Esophagus squamous epithelium (tissue), 5 donors: ENCODE measurements at regions not wholly inside any gene's neighbourhood (a gene's known extent, or its start where the extent isn't known, plus 50 kb on each side); places are given as distances from the start of the nearest gene placed in this dataset.

Experiments used
- DNase-seq: peaks from one replicate; lab custom pipeline; 2025; lab: John Stamatoyannopoulos, UW
- H3K27ac ChIP-seq, 4 donors: fragments of 200-600 bp; sonication (generic); one replicate each; pipeline ENCODE4 v1.5.1; 2016 to 2019; ENCODE audit warnings: mild to moderate bottlenecking in 1 of 4
- H3K27me3 ChIP-seq, 4 donors: fragments of 200-600 bp; sonication (generic); 1 replicate in 3 of 4; 2 replicates in 1 of 4; pipeline versions ENCODE4 v1.5.1 to v1.6.0; 2017 to 2021; ENCODE audit warnings: antibody characterized with exemption in 1 of 4
- H3K36me3 ChIP-seq, 3 donors: fragments of 200-600 bp; sonication (generic); one replicate each; pipeline ENCODE4 v1.5.1; 2016 to 2019
- H3K4me1 ChIP-seq, 3 donors: fragments of 200-600 bp; sonication (generic); one replicate each; pipeline ENCODE4 v1.5.1; 2017 to 2019
- H3K4me3 ChIP-seq, 4 donors: fragments of 200-600 bp; sonication (generic); 1 replicate in 3 of 4; 2 replicates in 1 of 4; pipeline ENCODE4 v1.5.1; 2016 to 2019; ENCODE audit warnings: mild to moderate bottlenecking in 2 of 4, moderate library complexity in 1 of 4
- H3K9me3 ChIP-seq, 3 donors: fragments of 200-600 bp; sonication (generic); one replicate each; pipeline ENCODE4 v1.5.1; 2016 to 2019
- CTCF ChIP-seq, 6 experiments: fragments of 450-650 bp in 4 of 6; fragments of 200-600 bp in 2 of 6; sonication (generic) in 2 of 6; IDR thresholded peaks; one replicate each; pipeline ENCODE4 v1.5.1; 2016 to 2019; ENCODE audit warnings: antibody characterized with exemption in 6 of 6, mild to moderate bottlenecking in 4 of 6, moderate library complexity in 4 of 6
- POLR2A ChIP-seq, 4 donors: fragments of 450-650 bp; IDR thresholded peaks; one replicate each; pipeline ENCODE4 v1.6.1; 2017; ENCODE audit warnings: antibody characterized with exemption in 4 of 4, mild to moderate bottlenecking in 4 of 4, moderate library complexity in 3 of 4
- WGBS, 2 donors: methylation state at CpG; one replicate each; pipeline ENCODE4 v1.1.5; 2018; 5-methylcytosine and 5-hydroxymethylcytosine counted together
- intact Hi-C: fragments of 100-400 bp; cut with DNase I; formaldehyde crosslinking; loops from one replicate; pipeline ENCODE4 v1.15.0; 2022
- donor health status: DM: yes; HTN: yes; CAD: no.

DNA sequence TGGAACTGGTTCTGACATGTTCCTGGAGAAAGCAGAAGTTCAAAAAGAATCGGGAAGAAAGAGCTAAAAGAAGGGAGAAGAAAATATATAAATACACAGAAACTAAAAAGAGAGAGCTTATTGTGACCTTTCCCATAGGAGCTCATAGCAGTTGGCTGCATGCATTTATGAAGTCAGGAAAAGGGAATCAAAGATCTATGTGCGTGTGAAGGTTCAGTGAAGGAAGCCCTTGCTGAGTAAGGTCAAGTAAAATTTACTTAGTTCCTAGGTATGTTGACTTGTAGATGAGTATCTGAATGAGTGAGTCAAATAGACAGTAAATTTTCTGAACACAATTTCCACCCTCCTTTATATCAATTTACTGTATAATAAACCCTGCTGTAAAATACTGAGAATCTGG lies 632.5 kb downstream of the SLCO4C1 start:
- Histone ChIP-seq H3K27me3 (no peaks in the 10 kb centered on the region), H3K9me3 (no peaks in the 10 kb centered on the region), H3K36me3 (no peaks in the 10 kb centered on the region), H3K4me1 (no peaks in the 10 kb centered on the region), H3K4me3 (no peak overlapping the region), H3K27ac (no peak overlapping the region)
- intact Hi-C loops = no loop called here
- 19 to 31% methylated on average over 2 of the region's 2 CpGs for WGBS, 2 donors
- TF ChIP-seq POLR2A (IDR thresholded peaks at IDR 0.05) = no peak
- TF ChIP-seq CTCF (IDR thresholded peaks at IDR 0.05) = no peak
- DNase-seq = no peak

GRCh38 chr5:101662263-101662662 lies 633.8 kb downstream of the SLCO4C1 start:
- Histone ChIP-seq H3K9me3 (no peaks in the 10 kb centered on the region), H3K36me3 (no peaks in the 10 kb centered on the region), H3K4me1 (no peaks in the 10 kb centered on the region), H3K27ac (no peak overlapping the region), H3K27me3 (no peaks in the 10 kb centered on the region), H3K4me3 (no peak overlapping the region)
- TF ChIP-seq POLR2A (IDR thresholded peaks at IDR 0.05) (no peak), CTCF (IDR thresholded peaks at IDR 0.05) (no peak)
- intact Hi-C loops = no loop called here
- no peak for DNase-seq

DNA sequence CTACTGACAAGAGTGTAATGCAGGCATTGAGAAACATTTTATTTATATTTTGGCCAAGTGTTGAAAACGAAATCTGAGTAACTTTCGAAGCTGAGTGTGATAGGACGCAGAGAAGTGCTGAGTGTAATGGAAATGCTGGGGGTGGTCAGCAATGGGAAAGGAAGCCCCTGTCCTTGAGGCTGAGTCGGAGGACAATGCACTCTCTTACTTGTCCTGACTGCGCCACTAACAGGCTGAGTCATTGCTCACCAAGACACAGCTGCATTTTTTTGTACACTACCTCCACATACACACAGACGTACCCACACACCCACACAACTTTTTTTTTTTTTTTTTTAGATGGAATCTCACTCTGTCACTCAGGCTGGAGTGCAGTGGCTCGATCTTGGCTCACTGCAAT lies 637.7 kb downstream of the SLCO4C1 start:
- no peak for TF ChIP-seq POLR2A (IDR thresholded peaks at IDR 0.05)
- no peak for TF ChIP-seq CTCF (IDR thresholded peaks at IDR 0.05)
- Histone ChIP-seq H3K4me3 (no peak overlapping the region), H3K4me1 (no peaks in the 10 kb centered on the region), H3K36me3 (no peaks in the 10 kb centered on the region), H3K27me3 (no peaks in the 10 kb centered on the region), H3K9me3 (no peaks in the 10 kb centered on the region), H3K27ac (no peak overlapping the region)
- no peak for DNase-seq
- 49 to 68% methylated on average over 7 of the region's 7 CpGs for WGBS, 2 donors
- intact Hi-C loops = no loop called here

- TF ChIP-seq POLR2A (IDR thresholded peaks at IDR 0.05) (no peak), CTCF (IDR thresholded peaks at IDR 0.05) (no peak)
- H3K9me3 ChIP-seq = no peaks in the 10 kb centered on the region
- no peak for DNase-seq
- no peaks in the 10 kb centered on the region for H3K27me3 ChIP-seq
- WGBS, 2 donors = 53 to 65% methylated on average over 2 of the region's 2 CpGs
- intact Hi-C loops = no loop called here
- H3K4me3 ChIP-seq = no peak overlapping the region
- no peaks in the 10 kb centered on the region for H3K4me1 ChIP-seq
- no peak overlapping the region for H3K27ac ChIP-seq
- H3K36me3 ChIP-seq = no peaks in the 10 kb centered on the region
Measured at GRCh38 chr5:101653996-101654395, 642.1 kb downstream of the SLCO4C1 start.

DNA sequence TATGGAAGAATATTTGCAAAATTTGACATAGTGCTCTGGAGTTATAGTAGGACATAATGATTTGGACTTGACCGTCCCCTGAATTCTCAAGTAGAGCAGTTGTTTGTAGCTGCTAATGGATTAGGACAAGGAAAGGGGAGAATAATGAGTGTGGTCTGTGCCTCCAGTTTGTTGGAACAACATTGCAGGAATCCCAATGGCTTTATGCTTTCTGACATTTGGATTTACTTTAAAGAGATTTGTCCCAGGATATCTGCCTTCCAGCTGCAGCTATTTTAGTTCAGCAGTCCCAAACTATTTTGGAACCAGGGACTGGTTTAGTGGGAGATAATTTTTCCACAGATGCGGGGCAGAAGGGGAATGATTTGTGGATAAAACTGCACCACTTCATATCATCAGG lies 648.2 kb downstream of the SLCO4C1 start:
- intact Hi-C loops = no loop called here
- 67 to 88% methylated on average over 2 of the region's 2 CpGs for WGBS, 2 donors
- no peaks in the 10 kb centered on the region for H3K36me3 ChIP-seq
- TF ChIP-seq POLR2A (IDR thresholded peaks at IDR 0.05) (no peak), CTCF (IDR thresholded peaks at IDR 0.05) (no peak)
- H3K9me3 ChIP-seq = no peaks in the 10 kb centered on the region
- no peak for DNase-seq
- H3K27ac ChIP-seq = no peak overlapping the region
- H3K4me1 ChIP-seq = no peaks in the 10 kb centered on the region
- no peaks in the 10 kb centered on the region for H3K27me3 ChIP-seq
- H3K4me3 ChIP-seq = no peak overlapping the region
